ENCODE measurements at regions not wholly inside any gene's neighbourhood (a gene's known extent, or its start where the extent isn't known, plus 50 kb on each side); places are given as distances from the start of the nearest gene placed in this dataset.

GRCh38 chr11:13227676-13228255 is 49.8 kb upstream of the BMAL1 start:
- TF ChIP-seq, protein P1, sequence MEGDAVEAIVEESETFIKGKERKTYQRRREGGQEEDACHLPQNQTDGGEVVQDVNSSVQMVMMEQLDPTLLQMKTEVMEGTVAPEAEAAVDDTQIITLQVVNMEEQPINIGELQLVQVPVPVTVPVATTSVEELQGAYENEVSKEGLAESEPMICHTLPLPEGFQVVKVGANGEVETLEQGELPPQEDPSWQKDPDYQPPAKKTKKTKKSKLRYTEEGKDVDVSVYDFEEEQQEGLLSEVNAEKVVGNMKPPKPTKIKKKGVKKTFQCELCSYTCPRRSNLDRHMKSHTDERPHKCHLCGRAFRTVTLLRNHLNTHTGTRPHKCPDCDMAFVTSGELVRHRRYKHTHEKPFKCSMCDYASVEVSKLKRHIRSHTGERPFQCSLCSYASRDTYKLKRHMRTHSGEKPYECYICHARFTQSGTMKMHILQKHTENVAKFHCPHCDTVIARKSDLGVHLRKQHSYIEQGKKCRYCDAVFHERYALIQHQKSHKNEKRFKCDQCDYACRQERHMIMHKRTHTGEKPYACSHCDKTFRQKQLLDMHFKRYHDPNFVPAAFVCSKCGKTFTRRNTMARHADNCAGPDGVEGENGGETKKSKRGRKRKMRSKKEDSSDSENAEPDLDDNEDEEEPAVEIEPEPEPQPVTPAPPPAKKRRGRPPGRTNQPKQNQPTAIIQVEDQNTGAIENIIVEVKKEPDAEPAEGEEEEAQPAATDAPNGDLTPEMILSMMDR (IDR thresholded peaks at IDR 0.05; ENCODE audit: borderline replicate concordance, insufficient read depth, low read depth, low read length) = no peak
- no peak overlapping the region for H3K4me3 ChIP-seq (ENCODE audit: low read depth, low read length)

All from GM12875 (cell line).